ENCODE measurements at regions not wholly inside any gene's neighbourhood (a gene's known extent, or its start where the extent isn't known, plus 50 kb on each side); places are given as distances from the start of the nearest gene placed in this dataset.
A peak's percentile ranks its signal among the peaks of the same experiment; 100 is the strongest.
"Not testable (repeated sequence)": the region's sequence is repeated elsewhere in the genome, so short reads cannot be mapped to it uniquely, and the experiment has no call there.

DNA sequence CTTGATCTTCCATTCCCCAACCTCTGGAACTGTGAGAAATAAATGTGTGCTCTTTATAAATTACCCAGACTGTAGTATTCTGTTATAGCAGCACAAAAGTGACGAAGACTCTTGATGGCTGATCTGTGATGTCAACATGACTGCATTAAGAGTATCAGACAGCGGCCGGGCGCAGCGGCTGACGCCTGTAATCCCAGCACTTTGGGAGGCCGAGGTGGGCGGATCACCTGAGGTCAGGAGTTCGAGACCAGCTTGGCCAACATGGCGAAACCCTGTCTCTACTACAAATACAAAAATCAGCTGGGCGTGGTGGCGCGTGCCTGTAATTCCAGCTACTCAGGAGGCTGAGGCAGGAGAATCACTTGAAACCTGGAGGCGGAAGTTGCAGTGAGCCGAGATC, 56.3 kb upstream of the ARL4C start:
- H3K4me3 Mint-ChIP-seq; H3K9me3 Mint-ChIP-seq; ATAC-seq (ENCODE audit: low read depth); POLR2A ChIA-PET; H3K36me3 Mint-ChIP-seq; H3K27ac Mint-ChIP-seq; H3K27me3 Mint-ChIP-seq; DNase-seq: not testable (repeated sequence)
- H3K4me1 Mint-ChIP-seq: peaks cover 16% of the 10 kb centered on the region

DNA sequence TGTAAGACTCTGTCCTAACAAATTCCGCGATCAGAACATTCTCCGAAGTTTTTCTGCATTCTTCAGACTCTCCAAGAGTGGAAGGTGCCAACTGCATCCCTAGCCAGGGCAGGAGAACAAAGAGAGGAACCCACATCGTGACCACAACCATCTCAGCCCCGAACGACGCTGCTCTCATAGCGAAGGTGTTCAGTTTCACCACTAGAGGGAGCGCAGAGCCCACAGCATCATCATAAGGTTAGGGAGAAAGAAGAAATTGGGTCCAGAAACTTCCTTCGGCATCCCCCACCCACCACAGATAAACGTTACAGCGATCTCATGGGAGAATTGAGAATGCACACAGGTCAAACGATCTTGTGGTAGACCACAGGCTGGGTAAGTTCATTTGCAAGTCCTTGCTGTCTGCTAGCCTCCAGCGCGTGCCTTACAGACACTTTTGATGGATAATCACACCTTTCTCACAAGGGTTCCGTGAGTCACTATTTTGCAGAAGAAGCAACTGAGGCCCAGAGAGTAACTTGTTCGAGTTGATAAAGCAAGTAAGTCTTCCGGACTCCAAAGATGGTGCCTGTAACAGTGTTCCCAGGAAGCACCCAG, 53.7 kb upstream of the ARL4C start:
- ATAC-seq (ENCODE audit: low read depth): peak; percentile 90

DNA sequence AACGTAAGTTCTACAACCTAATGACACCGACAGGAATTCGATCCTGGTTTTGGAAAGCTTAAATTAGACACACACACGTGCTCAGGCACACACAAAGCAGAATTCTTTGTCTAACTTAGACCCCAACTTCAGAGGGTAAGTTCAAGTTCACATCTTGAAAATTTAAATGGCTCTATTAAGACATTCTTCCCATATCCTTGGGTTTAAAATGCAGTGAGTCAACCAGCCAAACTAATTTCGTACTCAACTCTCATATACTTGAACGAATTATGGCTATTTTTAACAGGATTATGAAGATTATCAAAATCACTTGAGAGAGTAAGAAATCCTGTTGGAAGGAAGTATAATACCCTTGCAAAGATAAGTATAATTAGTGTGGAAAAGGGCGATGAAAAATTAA, 53.2 kb upstream of the ARL4C start:
- Mint-ChIP-seq H3K36me3 (no peaks in the 10 kb centered on the region), H3K27me3 (peaks cover 22% of the 10 kb centered on the region), H3K4me3 (no peak overlapping the region), H3K9me3 (no peaks in the 10 kb centered on the region), H3K27ac (no peak overlapping the region), H3K4me1 (peaks cover 9% of the 10 kb centered on the region)
- no peak for ATAC-seq (ENCODE audit: low read depth)
- POLR2A ChIA-PET: no interaction called here
- no peak for DNase-seq

More for the DNA sequence above, 53.7 kb upstream of the ARL4C start:
- peaks cover 14% of the 10 kb centered on the region for H3K4me1 Mint-ChIP-seq
- H3K27me3 Mint-ChIP-seq: peaks cover 18% of the 10 kb centered on the region
- no peak overlapping the region for H3K27ac Mint-ChIP-seq
- H3K36me3 Mint-ChIP-seq: no peaks in the 10 kb centered on the region
- POLR2A ChIA-PET: no interaction called here
- no peaks in the 10 kb centered on the region for H3K9me3 Mint-ChIP-seq
- no peak overlapping the region for H3K4me3 Mint-ChIP-seq
- DNase-seq: peak; percentile 55

DNA sequence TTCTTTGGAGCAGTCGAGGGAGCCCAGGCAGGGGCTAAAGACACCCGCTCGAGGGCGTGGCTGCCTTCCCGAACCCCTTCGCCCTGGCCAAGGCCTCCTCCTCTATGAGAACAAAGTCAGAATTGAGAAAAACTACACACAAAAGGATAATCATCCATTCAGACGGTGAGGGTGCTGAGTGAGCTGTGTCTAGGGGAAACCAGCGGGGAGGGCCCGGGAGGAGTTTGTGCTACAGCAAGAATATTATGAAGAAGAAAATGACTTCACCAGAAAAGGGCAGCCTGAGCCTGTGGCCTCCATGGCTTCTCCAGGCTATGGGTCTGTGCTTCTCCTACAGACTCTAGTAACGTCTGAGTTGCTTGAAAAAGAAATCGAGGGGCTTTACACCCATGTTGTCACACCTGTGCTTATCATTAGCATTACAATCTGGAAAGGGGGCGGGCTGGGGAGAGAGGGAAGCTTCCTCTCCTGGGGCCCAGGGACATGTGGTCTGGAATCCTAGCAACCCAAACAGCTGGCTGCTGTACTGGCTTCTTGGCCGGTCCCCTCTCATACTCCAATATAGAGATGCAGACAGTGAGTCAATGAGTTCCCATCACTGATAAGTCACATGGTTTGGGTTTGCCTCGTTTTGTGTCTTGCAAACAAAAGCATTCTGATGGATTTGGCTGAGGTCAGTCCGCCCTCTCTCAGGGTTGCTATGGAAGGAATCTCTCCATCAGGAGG, 52.0 kb upstream of the ARL4C start:
- ATAC-seq (ENCODE audit: low read depth) (no peak), DNase-seq (no peak)
- Mint-ChIP-seq H3K36me3 (no peaks in the 10 kb centered on the region), H3K4me1 (peaks cover 5% of the 10 kb centered on the region), H3K9me3 (no peaks in the 10 kb centered on the region), H3K27me3 (peaks cover 25% of the 10 kb centered on the region), H3K27ac (no peak overlapping the region), H3K4me3 (no peak overlapping the region)
- POLR2A ChIA-PET: no interaction called here

DNA sequence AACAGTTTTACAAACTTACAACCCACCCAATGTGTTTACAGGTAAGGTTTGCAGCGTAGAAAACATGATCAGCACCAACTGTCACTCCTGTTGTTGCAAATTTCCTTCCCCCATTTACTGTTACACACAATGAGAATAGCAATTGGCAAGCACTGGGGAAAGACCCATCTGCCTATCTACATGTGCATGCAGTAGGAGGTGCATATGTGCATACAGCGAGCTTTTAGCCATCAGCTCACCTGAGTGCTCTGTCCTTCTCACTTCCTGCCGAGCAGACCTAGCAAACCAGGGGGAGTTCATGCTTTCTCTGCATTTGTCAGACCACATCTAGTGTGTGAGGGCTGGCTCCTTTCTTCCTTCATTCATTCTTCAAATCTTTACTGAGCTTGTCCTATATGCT, 49.9 kb upstream of the ARL4C start:
- no peaks in the 10 kb centered on the region for H3K36me3 Mint-ChIP-seq
- DNase-seq: no peak
- H3K27ac Mint-ChIP-seq: no peak overlapping the region
- peaks cover 27% of the 10 kb centered on the region for H3K27me3 Mint-ChIP-seq
- peaks cover 5% of the 10 kb centered on the region for H3K4me1 Mint-ChIP-seq
- H3K9me3 Mint-ChIP-seq: no peaks in the 10 kb centered on the region
- no peak for ATAC-seq (ENCODE audit: low read depth)
- POLR2A ChIA-PET: no interaction called here
- no peak overlapping the region for H3K4me3 Mint-ChIP-seq
